Mesenchymal stem cell (in vitro differentiated cells and primary cell): ENCODE measurements at regions not wholly inside any gene's neighbourhood (a gene's known extent, or its start where the extent isn't known, plus 50 kb on each side); places are given as distances from the start of the nearest gene placed in this dataset.
"Not testable (repeated sequence)": the region's sequence is repeated elsewhere in the genome, so short reads cannot be mapped to it uniquely, and the experiment has no call there.

Source experiments
- DNase-seq: peaks from one replicate; pipeline ENCODE4 v3.0.0-alpha.2; 2013
- H2AFZ ChIP-seq: one replicate; pipeline ENCODE4 v1.6.1; 2013; ENCODE audit warnings: low read depth, mild to moderate bottlenecking, control low read depth, inconsistent platforms, low read length, moderate library complexity
- H2AK5ac ChIP-seq: 2 replicates; pipeline ENCODE4 v1.6.1; 2013; ENCODE audit warnings: low read length, moderate library complexity, mild to moderate bottlenecking, inconsistent platforms; ENCODE audit not compliant: severe bottlenecking
- H2BK120ac ChIP-seq: one replicate; pipeline ENCODE4 v1.6.1; 2013; ENCODE audit warnings: low read depth, mild to moderate bottlenecking, inconsistent platforms, low read length, moderate library complexity
- H2BK12ac ChIP-seq, 2 experiments: one replicate each; pipeline ENCODE4 v1.6.1; 2013; ENCODE audit warnings: inconsistent platforms in 2 of 2, low read length in 2 of 2, mild to moderate bottlenecking in 2 of 2, moderate library complexity in 2 of 2, control low read depth in 1 of 2
- H2BK15ac ChIP-seq: one replicate; pipeline ENCODE4 v1.6.1; 2013; ENCODE audit warnings: mild to moderate bottlenecking, low read depth, inconsistent platforms; ENCODE audit not compliant: poor library complexity, severe bottlenecking
- H2BK5ac ChIP-seq: 2 replicates; pipeline ENCODE4 v1.6.1; 2013; ENCODE audit warnings: low read depth, mild to moderate bottlenecking, low read length, control low read depth, inconsistent platforms; ENCODE audit not compliant: poor library complexity, severe bottlenecking
- H3K14ac ChIP-seq, 2 experiments: one replicate each; pipeline ENCODE4 v1.6.1; 2013; ENCODE audit warnings: inconsistent platforms in 2 of 2, low read length in 2 of 2, control low read depth in 1 of 2, mild to moderate bottlenecking in 1 of 2, moderate library complexity in 1 of 2
- H3K18ac ChIP-seq, 2 experiments: one replicate each; pipeline ENCODE4 v1.6.1; 2013; ENCODE audit warnings: inconsistent platforms in 2 of 2, low read length in 2 of 2, control low read depth in 1 of 2, low read depth in 1 of 2, mild to moderate bottlenecking in 1 of 2
- H3K23ac ChIP-seq, 2 experiments: one replicate each; pipeline ENCODE4 v1.6.1; 2013; ENCODE audit warnings: inconsistent platforms in 2 of 2, low read length in 2 of 2, mild to moderate bottlenecking in 2 of 2, moderate library complexity in 2 of 2, control low read depth in 1 of 2
- H3K27ac ChIP-seq: 2 replicates; pipeline ENCODE4 v1.5.1; 2013; ENCODE audit warnings: mild to moderate bottlenecking, moderate library complexity, low read length, control low read depth, inconsistent platforms; ENCODE audit not compliant: poor library complexity, severe bottlenecking
- H3K27me3 ChIP-seq, 2 experiments: 2 replicates each; pipeline versions ENCODE4 v1.6.1 to v1.7.0; 2013; ENCODE audit warnings: low read length in 2 of 2, mild to moderate bottlenecking in 2 of 2, moderate library complexity in 2 of 2, control low read depth in 1 of 2, inconsistent platforms in 1 of 2; ENCODE audit not compliant: control insufficient read depth in 1 of 2, insufficient read depth in 1 of 2
- H3K36me3 ChIP-seq, 2 experiments: 2 replicates each; pipeline versions ENCODE4 v1.6.1 to v1.7.0; 2013; ENCODE audit warnings: low read length in 2 of 2, control low read depth in 1 of 2, inconsistent platforms in 1 of 2, low read depth in 1 of 2, mild to moderate bottlenecking in 1 of 2; ENCODE audit not compliant: insufficient read depth in 2 of 2, control insufficient read depth in 1 of 2
- H3K4ac ChIP-seq, 2 experiments: one replicate each; pipeline ENCODE4 v1.6.1; 2013; ENCODE audit warnings: inconsistent platforms in 2 of 2, low read length in 2 of 2, mild to moderate bottlenecking in 2 of 2, moderate library complexity in 2 of 2, control low read depth in 1 of 2, low read depth in 1 of 2
- H3K4me1 ChIP-seq: 2 replicates; pipeline ENCODE4 v1.6.1; 2013; ENCODE audit warnings: low read depth, low read length, control low read depth; ENCODE audit not compliant: control insufficient read depth, insufficient read depth
- H3K4me2 ChIP-seq: 2 replicates; pipeline ENCODE4 v1.6.1; 2013; ENCODE audit warnings: low read length, mild to moderate bottlenecking, inconsistent platforms; ENCODE audit not compliant: poor library complexity, severe bottlenecking
- H3K4me3 ChIP-seq, 2 experiments: 2 replicates each; pipeline versions ENCODE4 v1.5.1 to v1.7.0; 2013; ENCODE audit warnings: low read length in 2 of 2, mild to moderate bottlenecking in 2 of 2, control low read depth in 1 of 2, low read depth in 1 of 2; ENCODE audit not compliant: insufficient read depth in 1 of 2
- H3K79me1 ChIP-seq: replicated peaks from 2 replicates; pipeline ENCODE4 v1.6.1; 2013; ENCODE audit warnings: mild to moderate bottlenecking, control low read depth, low read length, inconsistent platforms; ENCODE audit not compliant: poor library complexity, severe bottlenecking
- H3K9ac ChIP-seq: 2 replicates; pipeline ENCODE4 v1.7.0; 2013; ENCODE audit warnings: mild to moderate bottlenecking, low read length, moderate library complexity
- H3K9me3 ChIP-seq: 2 replicates; pipeline ENCODE4 v1.7.0; 2013; ENCODE audit warnings: mild to moderate bottlenecking, low read length; ENCODE audit not compliant: control insufficient read depth
- H4K8ac ChIP-seq: one replicate; pipeline ENCODE4 v1.6.1; 2013; ENCODE audit warnings: inconsistent platforms, mild to moderate bottlenecking, low read length, moderate library complexity
- H4K91ac ChIP-seq: one replicate; pipeline ENCODE4 v1.6.1; 2013; ENCODE audit warnings: mild to moderate bottlenecking, low read length, inconsistent platforms
- WGBS: methylation state at CpG from one replicate; pipeline ENCODE4 v1.1.7; 2013; ENCODE audit warnings: mixed read lengths; 5-methylcytosine and 5-hydroxymethylcytosine counted together

GRCh38 chr2:158866082-158866481 lies 71.0 kb downstream of the DAPL1 start:
- H3K18ac ChIP-seq, H3K36me3 ChIP-seq, H3K79me1 ChIP-seq, H2AK5ac ChIP-seq, H4K91ac ChIP-seq, H3K4me3 ChIP-seq, H3K4me1 ChIP-seq, H2BK15ac ChIP-seq, H3K4ac ChIP-seq, H2BK120ac ChIP-seq, H2BK12ac ChIP-seq, H4K8ac ChIP-seq, DNase-seq, H2AFZ ChIP-seq, H3K14ac ChIP-seq, H3K27me3 ChIP-seq, H3K4me2 ChIP-seq, H3K27ac ChIP-seq, H3K23ac ChIP-seq, H2BK5ac ChIP-seq, H3K9ac ChIP-seq, H3K9me3 ChIP-seq: not testable (repeated sequence)
- WGBS: 80% methylated on average over 8 of the region's 12 CpGs

DNA sequence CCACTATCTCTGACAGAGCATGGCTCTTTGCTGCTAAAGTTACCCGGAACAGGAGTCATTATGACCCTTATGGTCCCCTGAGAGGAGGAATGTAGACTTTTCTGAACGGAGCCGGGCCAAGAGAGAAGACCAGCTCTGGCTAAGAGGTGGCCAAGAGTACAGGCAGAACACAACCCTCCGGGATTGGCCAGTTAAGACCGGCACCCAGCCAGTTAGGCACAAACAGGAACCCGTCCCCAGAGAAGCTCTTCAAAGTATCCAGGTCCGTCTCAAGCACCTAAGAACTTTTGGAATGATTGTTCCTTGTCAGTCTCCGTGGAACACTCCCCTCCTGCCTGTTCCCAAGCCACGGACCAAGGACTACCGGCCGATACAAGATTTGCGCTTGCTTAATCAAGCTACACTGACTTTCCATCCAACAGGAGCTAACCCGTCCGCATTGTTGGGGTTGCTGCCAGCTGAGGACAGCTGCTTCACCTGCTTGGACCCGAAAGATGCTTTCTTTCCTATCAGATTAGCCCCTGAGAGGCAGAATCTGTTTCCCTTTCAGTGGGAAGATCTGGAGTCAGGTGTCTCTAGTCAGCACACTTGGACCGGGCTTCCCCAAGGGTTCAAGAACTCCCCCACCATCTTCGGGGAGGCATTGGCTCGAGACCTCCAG lies 72.5 kb downstream of the DAPL1 start:
- H3K14ac ChIP-seq, DNase-seq, H3K27ac ChIP-seq, H3K4ac ChIP-seq, H3K36me3 ChIP-seq, H2BK12ac ChIP-seq, H3K4me3 ChIP-seq, H2AK5ac ChIP-seq, H3K18ac ChIP-seq, H3K4me1 ChIP-seq, H3K9me3 ChIP-seq, H2BK15ac ChIP-seq, H2BK5ac ChIP-seq, H3K79me1 ChIP-seq, H3K23ac ChIP-seq, H3K4me2 ChIP-seq, H3K9ac ChIP-seq, H4K8ac ChIP-seq, H3K27me3 ChIP-seq, H2AFZ ChIP-seq, H4K91ac ChIP-seq, H2BK120ac ChIP-seq: not testable (repeated sequence)
- WGBS: 81% methylated on average over 18 of the region's 18 CpGs

DNA sequence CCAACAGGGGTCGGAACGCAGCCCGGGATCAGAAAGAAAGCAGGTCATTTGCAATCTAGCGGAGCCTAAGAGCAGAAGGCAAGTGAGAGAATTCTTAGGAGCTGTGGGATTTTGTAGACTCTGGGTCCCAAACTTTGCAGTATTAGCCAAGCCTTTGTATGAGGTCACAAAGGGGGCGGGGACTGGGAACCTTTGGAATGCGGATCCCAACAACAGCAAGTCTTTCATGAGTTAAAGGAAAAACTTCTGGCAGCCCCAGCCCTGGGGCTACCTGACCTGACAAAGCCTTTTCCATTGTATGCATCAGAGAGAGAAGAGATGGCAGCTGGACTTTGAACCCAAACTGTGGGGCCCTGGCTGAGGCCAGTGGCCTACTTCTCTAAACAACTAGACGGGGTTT lies 73.3 kb downstream of the DAPL1 start:
- H3K14ac ChIP-seq, H3K4me2 ChIP-seq, DNase-seq, H2AFZ ChIP-seq, H2BK15ac ChIP-seq, H3K9me3 ChIP-seq, H2BK12ac ChIP-seq, H2AK5ac ChIP-seq, H3K4me1 ChIP-seq, H4K91ac ChIP-seq, H3K23ac ChIP-seq, H2BK5ac ChIP-seq, H2BK120ac ChIP-seq, H3K79me1 ChIP-seq, H3K27me3 ChIP-seq, H3K36me3 ChIP-seq, H3K4me3 ChIP-seq, H3K18ac ChIP-seq, H3K4ac ChIP-seq, H3K9ac ChIP-seq, H3K27ac ChIP-seq, H4K8ac ChIP-seq: not testable (repeated sequence)
- WGBS: 90% methylated on average over 7 of the region's 7 CpGs

GRCh38 chr2:158869122-158869521 lies 74.0 kb downstream of the DAPL1 start:
- H2AK5ac ChIP-seq, H3K4me3 ChIP-seq, H3K27me3 ChIP-seq, H2BK5ac ChIP-seq, H2BK12ac ChIP-seq, H3K4me2 ChIP-seq, H3K14ac ChIP-seq, H4K91ac ChIP-seq, H3K4me1 ChIP-seq, H2BK120ac ChIP-seq, H3K4ac ChIP-seq, H3K79me1 ChIP-seq, H3K23ac ChIP-seq, H3K27ac ChIP-seq, H3K9ac ChIP-seq, H2AFZ ChIP-seq, H4K8ac ChIP-seq, H2BK15ac ChIP-seq, H3K36me3 ChIP-seq, H3K9me3 ChIP-seq, DNase-seq, H3K18ac ChIP-seq: not testable (repeated sequence)
- WGBS: no CpG with 5 or more reads among the region's 6 CpGs
